Skeletal muscle tissue (tissue), 3 donors: ENCODE measurements at regions not wholly inside any gene's neighbourhood (a gene's known extent, or its start where the extent isn't known, plus 50 kb on each side); places are given as distances from the start of the nearest gene placed in this dataset.

Experiments used
- H3K27ac ChIP-seq: one replicate; pipeline ENCODE4 v1.7.0; 2013; ENCODE audit warnings: mild to moderate bottlenecking, low read depth, low read length, inconsistent platforms
- H3K27me3 ChIP-seq, 3 donors: one replicate each; pipeline ENCODE4 v1.7.0; 2013; ENCODE audit warnings: low read length in 3 of 3; ENCODE audit not compliant: control insufficient read depth in 3 of 3, insufficient read depth in 3 of 3
- H3K36me3 ChIP-seq, 3 donors: one replicate each; pipeline ENCODE4 v1.7.0; 2013; ENCODE audit warnings: low read length in 3 of 3; ENCODE audit not compliant: control insufficient read depth in 3 of 3, insufficient read depth in 3 of 3
- H3K4me1 ChIP-seq, 3 donors: one replicate each; pipeline ENCODE4 v1.7.0; 2013; ENCODE audit warnings: low read length in 3 of 3, mild to moderate bottlenecking in 3 of 3; ENCODE audit not compliant: control insufficient read depth in 3 of 3, insufficient read depth in 3 of 3
- H3K4me3 ChIP-seq, 3 donors: one replicate each; pipeline ENCODE4 v1.7.0; 2013; ENCODE audit warnings: low read length in 3 of 3
- H3K9ac ChIP-seq, 3 donors: one replicate each; pipeline ENCODE4 v1.7.0; 2013; ENCODE audit warnings: low read length in 3 of 3, mild to moderate bottlenecking in 3 of 3, moderate library complexity in 2 of 3, low read depth in 1 of 3
- H3K9me3 ChIP-seq, 3 donors: one replicate each; pipeline ENCODE4 v1.7.0; 2013; ENCODE audit warnings: low read length in 3 of 3; ENCODE audit not compliant: control insufficient read depth in 3 of 3
- donor health status: Osteomylitis.

GRCh38 chr9:18229992-18230676 lies 243.8 kb upstream of the ADAMTSL1 start:
- H3K4me3 ChIP-seq, result no peak overlapping the region
- H3K27ac ChIP-seq, result no peak overlapping the region
- H3K36me3 ChIP-seq, result no peaks in the 10 kb centered on the region
- no peaks in the 10 kb centered on the region for H3K4me1 ChIP-seq
- no peaks in the 10 kb centered on the region for H3K27me3 ChIP-seq
- H3K9ac ChIP-seq, result no peak overlapping the region
- no peaks in the 10 kb centered on the region for H3K9me3 ChIP-seq

GRCh38 chr9:18233311-18233710 lies 240.6 kb upstream of the ADAMTSL1 start:
- Histone ChIP-seq H3K27me3 (no peaks in the 10 kb centered on the region), H3K4me3 (no peak overlapping the region), H3K36me3 (no peaks in the 10 kb centered on the region), H3K4me1 (no peaks in the 10 kb centered on the region), H3K9me3 (no peaks in the 10 kb centered on the region), H3K9ac (no peak overlapping the region), H3K27ac (no peak overlapping the region)

DNA sequence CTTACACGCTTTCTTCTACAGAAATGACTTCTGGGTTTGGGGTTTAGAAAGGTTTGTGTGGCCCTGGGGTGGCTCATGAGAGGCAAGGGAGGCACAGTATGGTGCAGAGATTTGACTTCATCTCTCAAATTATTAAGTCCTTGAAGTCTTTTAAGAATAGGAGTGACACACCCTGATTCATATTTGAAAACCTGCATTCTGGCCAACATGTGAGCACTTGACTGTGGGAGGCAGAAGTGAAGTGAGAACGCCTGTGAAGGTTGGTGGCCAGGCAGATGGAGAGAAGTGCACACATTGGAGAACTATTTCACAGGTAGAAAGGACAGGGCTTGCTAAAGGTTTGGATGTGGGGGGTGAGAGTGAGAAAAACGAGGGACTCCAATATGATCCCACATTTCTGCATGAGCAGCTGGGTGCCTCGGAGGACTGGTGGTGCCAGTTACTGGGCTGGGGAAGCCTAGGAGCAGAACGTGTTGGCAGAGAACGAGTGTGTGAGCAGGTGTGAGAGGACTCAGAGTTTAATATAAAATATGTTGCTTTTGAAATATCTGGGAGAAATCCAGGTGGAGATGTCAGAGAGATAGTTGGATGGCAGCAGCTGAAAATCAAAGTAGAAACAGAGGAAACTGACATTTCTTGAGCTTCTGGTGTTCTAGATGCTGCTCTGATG lies 240.0 kb upstream of the ADAMTSL1 start:
- H3K9ac ChIP-seq, result no peak overlapping the region
- no peaks in the 10 kb centered on the region for H3K27me3 ChIP-seq
- no peak overlapping the region for H3K4me3 ChIP-seq
- no peaks in the 10 kb centered on the region for H3K4me1 ChIP-seq
- H3K27ac ChIP-seq, result no peak overlapping the region
- H3K9me3 ChIP-seq, result no peaks in the 10 kb centered on the region
- H3K36me3 ChIP-seq, result no peaks in the 10 kb centered on the region

DNA sequence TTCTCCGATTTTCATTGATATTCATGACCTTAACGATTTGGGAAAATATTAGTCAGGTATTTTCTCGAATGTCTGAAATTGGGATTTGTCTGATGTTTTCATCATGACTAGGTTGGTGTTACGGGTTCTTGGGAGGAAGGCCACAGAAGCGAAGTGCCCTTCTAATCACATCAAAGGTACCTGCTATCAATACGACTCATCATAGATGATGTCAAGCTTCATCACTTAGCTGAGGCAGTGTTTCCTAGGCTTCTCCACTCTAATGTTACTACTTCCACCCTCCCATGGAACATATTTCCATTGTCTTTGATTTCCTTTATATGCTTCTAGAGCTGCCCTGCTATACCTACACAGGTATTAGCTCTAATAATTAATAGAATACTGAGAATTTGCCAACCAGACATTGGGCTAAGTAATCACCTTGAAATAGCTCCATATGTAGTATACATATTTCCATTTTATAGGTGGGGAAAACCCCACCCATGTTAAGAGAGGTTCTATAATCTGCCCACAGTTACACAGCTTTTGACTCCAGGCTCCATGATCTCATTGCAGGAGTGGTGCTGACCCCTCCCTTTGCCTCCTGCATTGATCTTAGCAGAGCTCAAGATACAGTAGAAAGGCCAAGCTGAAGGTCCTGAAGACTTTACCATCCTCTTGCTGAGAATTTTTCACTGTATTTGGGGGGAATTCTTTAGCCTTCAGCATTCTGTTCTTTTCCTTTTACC lies 238.6 kb upstream of the ADAMTSL1 start:
- Histone ChIP-seq H3K4me3 (no peak overlapping the region), H3K27me3 (no peaks in the 10 kb centered on the region), H3K4me1 (no peaks in the 10 kb centered on the region), H3K27ac (no peak overlapping the region), H3K9ac (no peak overlapping the region), H3K9me3 (no peaks in the 10 kb centered on the region), H3K36me3 (no peaks in the 10 kb centered on the region)

- no peaks in the 10 kb centered on the region for H3K36me3 ChIP-seq
- no peak overlapping the region for H3K4me3 ChIP-seq
- no peaks in the 10 kb centered on the region for H3K27me3 ChIP-seq
- H3K9ac ChIP-seq, result no peak overlapping the region
- H3K4me1 ChIP-seq, result no peaks in the 10 kb centered on the region
- H3K9me3 ChIP-seq, result no peaks in the 10 kb centered on the region
- no peak overlapping the region for H3K27ac ChIP-seq
Observed at GRCh38 chr9:18236336-18236735, 237.6 kb upstream of the ADAMTSL1 start.

GRCh38 chr9:18237776-18238175 lies 236.2 kb upstream of the ADAMTSL1 start:
- Histone ChIP-seq H3K9ac (no peak overlapping the region), H3K27me3 (no peaks in the 10 kb centered on the region), H3K4me3 (no peak overlapping the region), H3K4me1 (no peaks in the 10 kb centered on the region), H3K36me3 (no peaks in the 10 kb centered on the region), H3K27ac (no peak overlapping the region), H3K9me3 (no peaks in the 10 kb centered on the region)

DNA sequence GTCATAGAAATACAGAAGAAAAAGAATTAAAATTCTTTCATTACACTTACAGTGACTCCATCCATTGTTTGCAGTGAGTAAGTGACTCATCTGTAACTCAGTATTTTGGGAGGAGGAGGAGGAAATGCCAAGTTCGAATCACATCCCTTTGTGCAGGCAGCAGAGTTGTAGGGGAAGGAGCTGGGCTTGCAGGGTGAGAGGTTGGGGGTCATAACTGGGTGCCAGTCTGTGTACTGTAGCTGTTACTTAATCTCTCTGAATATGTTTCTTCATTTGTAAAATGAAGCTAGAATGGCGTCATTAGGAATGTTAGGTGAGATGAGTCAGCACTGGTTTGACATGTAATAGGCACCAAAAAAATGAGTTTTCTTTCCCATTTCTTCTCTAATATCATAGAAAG lies 235.7 kb upstream of the ADAMTSL1 start:
- Histone ChIP-seq H3K36me3 (no peaks in the 10 kb centered on the region), H3K4me1 (no peaks in the 10 kb centered on the region), H3K9me3 (no peaks in the 10 kb centered on the region), H3K27me3 (no peaks in the 10 kb centered on the region), H3K9ac (no peak overlapping the region), H3K27ac (no peak overlapping the region), H3K4me3 (no peak overlapping the region)

DNA sequence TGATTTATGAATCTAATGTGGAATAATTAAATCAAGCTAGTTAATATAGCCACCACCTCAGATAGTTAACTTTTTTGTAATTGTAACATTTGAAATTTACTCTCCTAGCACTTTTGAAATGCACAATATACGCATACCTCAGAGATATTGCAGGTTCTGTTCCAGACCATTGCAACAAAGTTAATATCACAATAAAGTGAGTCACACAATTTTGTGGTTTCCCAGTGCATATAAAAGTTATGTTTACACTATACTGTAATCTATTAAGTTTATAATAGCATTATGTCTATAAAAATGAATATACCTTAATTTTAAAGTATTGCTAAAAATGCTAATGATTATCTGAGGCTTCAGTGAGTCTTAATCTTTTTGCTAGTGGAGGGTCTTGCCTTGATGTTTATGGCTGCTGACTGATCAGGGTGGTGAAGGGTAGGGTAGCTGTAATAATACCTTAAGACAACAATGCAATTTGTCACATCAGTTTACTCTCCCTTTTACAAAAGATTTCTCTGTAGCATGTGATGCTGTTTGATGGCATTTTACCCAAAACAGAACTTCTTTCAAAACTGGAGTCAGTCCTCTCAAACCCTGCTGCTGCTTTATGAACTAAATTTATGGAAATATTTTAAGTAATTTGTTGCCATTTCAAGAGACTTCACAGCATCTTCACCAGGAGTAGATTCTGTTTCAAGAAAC lies 235.1 kb upstream of the ADAMTSL1 start:
- Histone ChIP-seq H3K36me3 (no peaks in the 10 kb centered on the region), H3K9me3 (no peaks in the 10 kb centered on the region), H3K27me3 (no peaks in the 10 kb centered on the region), H3K4me1 (no peaks in the 10 kb centered on the region), H3K4me3 (no peak overlapping the region), H3K9ac (no peak overlapping the region), H3K27ac (no peak overlapping the region)

GRCh38 chr9:18240213-18240612 lies 233.7 kb upstream of the ADAMTSL1 start:
- Histone ChIP-seq H3K4me3 (no peak overlapping the region), H3K4me1 (no peaks in the 10 kb centered on the region), H3K27me3 (no peaks in the 10 kb centered on the region), H3K9ac (no peak overlapping the region), H3K27ac (no peak overlapping the region), H3K9me3 (no peaks in the 10 kb centered on the region), H3K36me3 (no peaks in the 10 kb centered on the region)

DNA sequence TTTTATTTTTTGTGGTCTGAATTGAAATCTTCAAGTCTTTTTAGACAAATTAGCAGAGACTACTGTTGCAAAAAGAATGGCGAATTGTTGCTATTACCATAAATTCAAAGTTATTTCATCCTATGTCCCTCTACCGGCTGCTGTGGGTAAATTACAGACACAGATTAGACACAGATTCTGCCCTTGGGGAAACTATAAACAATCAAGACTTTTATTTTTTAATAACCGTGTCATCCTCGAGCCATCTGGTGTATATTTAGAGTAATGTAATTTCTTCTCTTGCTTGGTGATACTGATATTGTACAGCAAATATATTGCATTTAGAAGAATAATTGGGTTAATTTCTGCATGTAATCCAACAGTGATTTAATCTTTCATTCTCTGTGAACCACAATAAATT lies 228.0 kb upstream of the ADAMTSL1 start:
- no peaks in the 10 kb centered on the region for H3K36me3 ChIP-seq
- no peaks in the 10 kb centered on the region for H3K27me3 ChIP-seq
- H3K27ac ChIP-seq, result no peak overlapping the region
- no peaks in the 10 kb centered on the region for H3K4me1 ChIP-seq
- H3K9ac ChIP-seq, result no peak overlapping the region
- H3K4me3 ChIP-seq, result no peak overlapping the region
- no peaks in the 10 kb centered on the region for H3K9me3 ChIP-seq
